ENCODE measurements at regions not wholly inside any gene's neighbourhood (a gene's known extent, or its start where the extent isn't known, plus 50 kb on each side); places are given as distances from the start of the nearest gene placed in this dataset.

- Histone ChIP-seq H3K4me1 (ENCODE audit: control insufficient read depth, low read length) (no peaks in the 10 kb centered on the region), H3K4me2 (ENCODE audit: low read length) (no peak overlapping the region), H3K9me3 (ENCODE audit: control insufficient read depth, insufficient read depth, low read length) (peaks cover 4% of the 10 kb centered on the region; the same call in 1 of the 2 replicates), H3K9me2 (replicated peaks; ENCODE audit: control insufficient read depth, low read length) (no peaks in the 10 kb centered on the region), H3K36me3 (ENCODE audit: control insufficient read depth, low read length) (no peaks in the 10 kb centered on the region), H4K20me1 (ENCODE audit: control insufficient read depth, insufficient read depth, low read depth, low read length) (no peaks in the 10 kb centered on the region), H3F3A (ENCODE audit: control insufficient read depth, insufficient read depth) (no peaks in the 10 kb centered on the region), H3K4me3 (ENCODE audit: low read length) (no peak overlapping the region), H3K79me2 (ENCODE audit: control insufficient read depth, low read length) (no peaks in the 10 kb centered on the region), H3K27ac (ENCODE audit: low read depth, low read length) (no peak overlapping the region), H3K27me3 (ENCODE audit: control insufficient read depth, low read length) (no peaks in the 10 kb centered on the region)
- TF ChIP-seq CTCF (IDR thresholded peaks at IDR 0.05; ENCODE audit: low read depth, low read length, poor library complexity, severe bottlenecking) (no peak), EZH2phosphoT487 (IDR thresholded peaks at IDR 0.05; ENCODE audit: borderline replicate concordance, low read length) (no peak)
Observed at GRCh38 chr12:17158201-17158600, 552.2 kb upstream of the LMO3 start.

GRCh38 chr12:17151917-17152316, 546.0 kb upstream of the LMO3 start:
- H3K9me2 ChIP-seq (replicated peaks; ENCODE audit: control insufficient read depth, low read length), result no peaks in the 10 kb centered on the region
- no peaks in the 10 kb centered on the region for H4K20me1 ChIP-seq (ENCODE audit: control insufficient read depth, insufficient read depth, low read depth, low read length)
- H3K4me2 ChIP-seq (ENCODE audit: low read length), result no peak overlapping the region
- H3K4me3 ChIP-seq (ENCODE audit: low read length), result no peak overlapping the region
- no peaks in the 10 kb centered on the region for H3K27me3 ChIP-seq (ENCODE audit: control insufficient read depth, low read length)
- TF ChIP-seq EZH2phosphoT487 (IDR thresholded peaks at IDR 0.05; ENCODE audit: borderline replicate concordance, low read length) (no peak), CTCF (IDR thresholded peaks at IDR 0.05; ENCODE audit: low read depth, low read length, poor library complexity, severe bottlenecking) (no peak)
- H3K4me1 ChIP-seq (ENCODE audit: control insufficient read depth, low read length), result no peaks in the 10 kb centered on the region
- no peaks in the 10 kb centered on the region for H3K79me2 ChIP-seq (ENCODE audit: control insufficient read depth, low read length)
- H3F3A ChIP-seq (ENCODE audit: control insufficient read depth, insufficient read depth), result no peaks in the 10 kb centered on the region
- peaks cover 15% of the 10 kb centered on the region; the same call in 1 of the 2 replicates for H3K9me3 ChIP-seq (ENCODE audit: control insufficient read depth, insufficient read depth, low read length)
- H3K27ac ChIP-seq (ENCODE audit: low read depth, low read length), result no peak overlapping the region
- H3K36me3 ChIP-seq (ENCODE audit: control insufficient read depth, low read length), result no peaks in the 10 kb centered on the region

GRCh38 chr12:17148706-17149105, 542.7 kb upstream of the LMO3 start:
- TF ChIP-seq CTCF (IDR thresholded peaks at IDR 0.05; ENCODE audit: low read depth, low read length, poor library complexity, severe bottlenecking) (no peak), EZH2phosphoT487 (IDR thresholded peaks at IDR 0.05; ENCODE audit: borderline replicate concordance, low read length) (no peak)
- no peaks in the 10 kb centered on the region for H3K27me3 ChIP-seq (ENCODE audit: control insufficient read depth, low read length)
- no peak overlapping the region for H3K4me3 ChIP-seq (ENCODE audit: low read length)
- H3K79me2 ChIP-seq (ENCODE audit: control insufficient read depth, low read length), result no peaks in the 10 kb centered on the region
- peaks cover 15% of the 10 kb centered on the region; the same call in 1 of the 2 replicates for H3K9me3 ChIP-seq (ENCODE audit: control insufficient read depth, insufficient read depth, low read length)
- H3K4me2 ChIP-seq (ENCODE audit: low read length), result no peak overlapping the region
- H3K36me3 ChIP-seq (ENCODE audit: control insufficient read depth, low read length), result no peaks in the 10 kb centered on the region
- no peak overlapping the region for H3K27ac ChIP-seq (ENCODE audit: low read depth, low read length)
- no peaks in the 10 kb centered on the region for H3K9me2 ChIP-seq (replicated peaks; ENCODE audit: control insufficient read depth, low read length)
- no peaks in the 10 kb centered on the region for H4K20me1 ChIP-seq (ENCODE audit: control insufficient read depth, insufficient read depth, low read depth, low read length)
- H3K4me1 ChIP-seq (ENCODE audit: control insufficient read depth, low read length), result no peaks in the 10 kb centered on the region
- no peaks in the 10 kb centered on the region for H3F3A ChIP-seq (ENCODE audit: control insufficient read depth, insufficient read depth)
